HCEC 1CT (cell line): ENCODE measurements at regions not wholly inside any gene's neighbourhood (a gene's known extent, or its start where the extent isn't known, plus 50 kb on each side); places are given as distances from the start of the nearest gene placed in this dataset.
"Not testable (repeated sequence)": the region's sequence is repeated elsewhere in the genome, so short reads cannot be mapped to it uniquely, and the experiment has no call there.

Source experiments
- DNase-seq: peaks from one replicate; pipeline ENCODE4 v3.0.0-alpha.2; 2017

DNA sequence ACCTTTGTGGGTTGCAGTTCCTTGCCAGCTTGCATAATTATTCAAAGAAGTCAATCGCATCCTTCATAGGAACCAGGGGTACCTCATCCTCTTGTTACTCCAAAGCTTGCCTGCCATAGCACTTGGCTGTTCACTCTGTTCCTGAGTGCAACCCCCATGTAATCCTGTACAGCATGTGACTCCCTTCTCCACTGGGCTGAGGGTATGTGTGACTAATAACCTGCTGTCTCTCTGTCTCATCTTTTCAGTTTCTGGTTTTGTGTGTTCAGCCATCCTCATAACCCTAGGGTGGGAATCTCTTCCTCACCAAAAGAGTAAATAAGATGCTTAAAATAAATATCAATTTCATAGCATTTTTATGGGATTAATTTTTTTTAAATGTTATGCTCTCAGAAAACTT lies 351.9 kb downstream of the S1PR1 start:
- no peak for DNase-seq

DNA sequence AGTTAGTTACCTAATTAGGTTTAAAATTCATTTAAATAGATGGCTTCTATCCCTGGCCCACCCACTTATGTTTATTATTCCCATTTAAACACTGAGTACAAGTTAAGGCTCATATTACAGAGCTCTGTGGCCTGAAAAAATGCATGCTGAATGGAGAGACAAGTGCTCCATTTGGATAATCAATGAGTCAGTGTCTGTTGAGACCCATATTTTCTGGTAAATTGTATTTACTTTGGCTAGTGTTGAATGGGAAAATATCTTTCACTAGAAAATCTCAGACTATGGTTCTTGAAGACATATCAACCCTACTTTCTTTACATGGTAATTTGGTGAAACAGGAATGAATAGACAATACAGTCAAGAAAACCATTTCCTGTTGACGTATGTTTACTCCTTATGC lies 356.0 kb downstream of the S1PR1 start:
- no peak for DNase-seq

GRCh38 chr1:101595881-101596374 lies 359.1 kb downstream of the S1PR1 start:
- DNase-seq = no peak

DNA sequence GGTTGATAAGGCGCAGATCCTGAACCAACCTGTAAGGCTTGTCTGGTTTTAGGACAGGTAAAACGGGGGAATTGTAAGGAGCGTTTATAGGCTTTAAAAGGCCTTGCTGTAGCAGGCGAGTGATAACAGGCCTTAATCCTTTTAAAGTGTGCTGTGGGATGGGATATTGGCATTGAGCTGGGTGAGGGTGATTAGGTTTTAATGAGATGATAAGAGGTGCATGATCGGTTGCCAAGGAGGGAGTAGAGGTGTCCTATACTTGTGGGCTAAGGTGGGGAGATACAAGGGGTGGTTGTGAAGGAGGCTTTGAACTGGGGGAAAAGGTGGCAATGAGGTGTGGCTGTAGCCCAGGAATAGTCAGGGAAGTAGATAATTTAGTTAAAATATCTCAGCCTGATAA lies 363.8 kb downstream of the S1PR1 start:
- DNase-seq = not testable (repeated sequence)

- DNase-seq = no peak
Observed at GRCh38 chr1:101603726-101604125, 366.9 kb downstream of the S1PR1 start.

DNA sequence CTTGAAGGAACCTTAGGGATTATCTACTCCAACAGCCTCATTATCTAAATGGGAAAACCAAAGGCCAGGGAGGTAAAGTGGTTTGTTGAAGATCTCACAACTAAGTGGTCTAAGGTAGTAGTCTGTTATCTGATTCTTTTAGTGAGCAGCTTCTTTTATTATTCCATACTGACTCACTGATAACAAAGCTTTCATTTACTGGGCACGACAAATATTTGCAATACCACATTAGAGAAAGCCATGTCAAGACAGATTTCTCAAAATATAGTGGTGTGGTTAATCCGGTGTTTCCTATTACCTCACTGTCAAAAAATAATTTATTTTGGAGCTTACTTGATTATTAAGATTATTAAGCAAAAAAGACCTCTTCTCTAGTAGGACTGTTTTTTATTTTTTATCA lies 369.1 kb downstream of the S1PR1 start:
- no peak for DNase-seq

- DNase-seq = no peak
Observed at GRCh38 chr1:101613546-101613945, 376.7 kb downstream of the S1PR1 start.

DNA sequence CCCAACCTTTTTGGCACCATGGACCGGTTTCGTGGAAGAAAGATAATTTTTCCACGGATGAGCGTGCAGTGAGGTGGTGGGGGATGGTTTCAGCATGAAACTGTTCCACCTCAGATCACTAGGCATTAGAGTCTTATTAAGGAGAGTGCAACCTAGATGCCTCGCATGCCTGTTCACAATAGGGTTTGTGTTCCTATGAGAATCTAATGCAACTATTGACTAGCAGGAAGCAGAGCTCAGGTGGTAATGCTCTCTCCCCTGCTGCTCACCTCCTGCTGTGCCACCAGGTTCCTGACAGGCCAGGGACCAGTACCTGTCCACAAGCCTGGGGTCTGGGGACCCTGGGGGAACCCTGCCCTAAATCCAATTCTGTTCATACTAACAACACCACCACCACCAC lies 377.8 kb downstream of the OLFM3 start:
- no peak for DNase-seq

DNA sequence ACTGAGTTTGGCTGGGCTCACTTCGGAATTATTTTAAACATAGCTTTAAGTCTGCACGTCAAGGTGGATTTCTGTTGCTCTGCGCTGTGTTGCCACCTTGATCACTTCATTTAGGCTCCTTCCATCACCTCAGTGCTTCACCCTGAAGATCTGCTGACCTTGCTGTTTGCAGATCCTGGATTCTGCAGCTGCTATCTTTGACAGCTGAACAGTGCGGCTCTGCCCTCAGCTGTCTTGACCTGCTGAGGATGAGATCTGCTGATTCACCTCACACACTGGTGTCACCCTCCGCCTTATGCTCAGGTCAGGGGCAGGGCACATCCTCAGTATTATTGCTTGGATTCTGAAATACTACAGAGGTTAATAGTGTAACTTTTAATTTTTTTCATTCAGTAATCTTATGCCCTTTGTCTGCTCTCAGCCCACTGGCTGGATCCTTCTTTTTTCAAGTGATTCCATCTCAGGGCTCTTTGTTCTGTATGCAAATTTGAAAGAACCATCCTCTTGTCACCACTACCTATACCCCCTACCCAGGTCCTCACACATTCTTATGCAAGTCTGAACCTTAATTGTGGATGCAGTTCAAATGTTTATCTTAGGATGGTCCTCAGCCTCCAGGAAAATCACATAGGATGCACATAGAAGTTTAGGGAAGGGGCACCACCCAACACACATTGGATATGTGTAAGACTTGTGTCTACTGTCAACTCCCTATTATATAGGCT lies 364.0 kb downstream of the OLFM3 start:
- no peak for DNase-seq

GRCh38 chr1:101645810-101646209 lies 350.9 kb downstream of the OLFM3 start:
- no peak for DNase-seq

DNA sequence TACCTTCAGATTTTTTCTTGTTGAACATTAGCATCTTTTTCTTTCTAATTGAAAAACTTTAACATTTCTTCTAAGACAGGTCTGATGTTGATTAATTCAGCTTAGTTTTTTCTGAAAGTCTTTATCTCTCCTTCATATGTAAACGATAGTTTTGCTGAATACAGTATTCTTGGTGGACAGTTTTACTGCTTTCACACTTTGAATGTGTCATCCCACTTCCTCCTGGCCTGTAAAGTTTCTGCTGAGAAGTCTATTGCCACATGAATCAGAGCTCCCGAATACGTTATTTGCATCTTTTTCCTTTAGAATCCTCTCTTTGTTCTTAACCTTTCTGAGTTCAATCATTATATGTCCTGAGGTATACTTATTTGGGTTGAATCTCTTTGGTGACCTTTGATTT lies 344.2 kb downstream of the OLFM3 start:
- no peak for DNase-seq

DNA sequence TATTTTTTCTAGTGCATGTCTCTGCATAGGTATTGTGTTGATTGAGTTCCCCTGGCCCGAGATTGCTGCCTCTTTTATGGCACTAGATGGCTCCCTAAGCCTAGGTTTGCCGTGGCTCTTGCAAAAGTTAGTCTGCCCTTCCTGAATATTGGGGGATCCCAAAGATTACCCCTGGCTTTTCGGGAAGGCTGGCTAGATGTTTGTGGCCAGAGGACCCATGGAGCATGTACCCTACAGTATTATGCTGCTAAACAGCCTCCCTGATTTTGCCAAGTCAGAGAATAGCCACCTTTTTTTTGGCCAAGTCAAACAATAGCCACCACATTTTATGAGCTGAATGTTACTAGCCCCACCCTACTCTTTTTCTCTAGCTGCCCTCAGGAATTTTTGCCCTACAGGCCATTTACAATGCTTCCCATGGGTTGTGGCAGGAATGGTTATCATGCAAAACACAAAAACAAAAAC lies 343.2 kb downstream of the OLFM3 start:
- peak; percentile 2 for DNase-seq

DNA sequence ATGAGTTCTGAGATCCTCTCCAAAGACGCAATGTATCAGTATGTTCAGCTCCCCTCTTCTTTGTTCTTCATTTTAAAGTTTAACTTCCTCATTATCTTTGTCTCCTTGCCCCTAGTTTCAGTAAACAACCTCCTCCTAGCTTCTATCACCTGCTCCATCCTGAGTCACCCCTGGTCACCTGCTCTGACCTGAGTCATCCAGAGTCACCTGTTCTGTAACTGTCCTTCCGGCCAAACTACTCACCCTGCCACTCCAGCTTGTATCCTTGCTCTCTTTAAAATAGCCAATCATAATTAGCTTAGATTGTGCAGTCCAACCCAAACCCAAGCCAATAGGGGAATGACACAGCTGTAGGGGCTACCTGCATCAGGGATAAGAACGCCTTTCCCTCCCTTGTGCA lies 332.0 kb downstream of the OLFM3 start:
- no peak for DNase-seq

DNA sequence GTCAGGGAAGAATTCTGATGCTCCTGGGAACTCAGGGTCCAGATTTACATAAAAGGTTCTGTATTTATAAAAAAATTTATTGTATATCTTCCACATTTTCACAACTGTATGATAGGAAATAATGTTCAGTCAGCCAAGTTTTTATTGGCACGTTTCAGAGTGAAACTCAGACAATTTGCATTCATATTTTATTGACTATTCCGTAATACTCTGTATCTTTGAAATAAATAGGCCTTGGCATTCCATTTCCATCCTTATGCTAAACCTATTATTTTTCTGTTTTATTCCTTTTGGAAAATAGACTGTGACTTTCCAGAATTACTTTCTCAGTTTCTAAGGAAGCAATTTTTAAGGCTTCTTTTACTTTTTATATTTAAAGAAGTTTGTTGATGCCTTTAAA lies 329.0 kb downstream of the OLFM3 start:
- DNase-seq = no peak

- DNase-seq = no peak
Observed at GRCh38 chr1:101683136-101683535, 313.6 kb downstream of the OLFM3 start.

DNA sequence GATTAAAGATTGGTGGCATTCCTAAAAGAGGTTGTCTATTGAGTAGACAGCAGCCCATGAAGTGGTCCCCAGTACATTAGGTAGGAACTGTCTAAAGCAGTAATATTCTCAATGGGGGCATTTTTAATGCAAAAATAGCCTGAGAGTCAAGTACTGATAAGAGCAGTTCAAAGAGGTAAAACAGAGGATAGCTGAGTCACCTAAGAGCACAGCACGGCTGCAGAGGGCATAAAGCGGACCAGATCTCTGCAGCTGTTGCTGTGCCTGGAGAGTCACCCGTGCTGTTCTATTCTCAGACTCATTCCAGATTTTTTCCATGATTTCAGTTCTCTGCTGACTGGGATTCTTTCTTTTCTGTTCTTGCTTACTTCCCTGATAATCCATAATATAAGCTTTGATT lies 313.2 kb downstream of the OLFM3 start:
- DNase-seq = no peak

GRCh38 chr1:101697072-101697471 lies 299.7 kb downstream of the OLFM3 start:
- peak; percentile 33 for DNase-seq

DNA sequence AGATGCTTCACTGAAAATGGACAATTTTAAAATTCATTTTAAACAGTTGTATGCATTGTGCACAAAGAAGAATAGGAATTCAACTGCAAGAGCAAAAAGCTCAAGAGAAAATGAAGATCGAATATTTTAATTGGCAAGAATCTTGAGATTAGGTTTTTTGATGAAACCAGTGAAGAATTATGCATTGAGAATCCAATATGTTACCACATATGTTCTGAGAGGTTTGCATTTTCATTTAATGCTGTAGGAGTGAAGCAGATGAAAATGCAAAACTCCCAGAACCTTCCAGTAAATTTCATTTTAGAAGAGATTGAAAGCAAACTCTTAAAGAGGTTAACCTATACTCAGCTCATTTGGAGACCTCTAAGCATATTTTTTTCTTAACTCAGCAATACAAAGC lies 298.0 kb downstream of the OLFM3 start:
- no peak for DNase-seq

DNA sequence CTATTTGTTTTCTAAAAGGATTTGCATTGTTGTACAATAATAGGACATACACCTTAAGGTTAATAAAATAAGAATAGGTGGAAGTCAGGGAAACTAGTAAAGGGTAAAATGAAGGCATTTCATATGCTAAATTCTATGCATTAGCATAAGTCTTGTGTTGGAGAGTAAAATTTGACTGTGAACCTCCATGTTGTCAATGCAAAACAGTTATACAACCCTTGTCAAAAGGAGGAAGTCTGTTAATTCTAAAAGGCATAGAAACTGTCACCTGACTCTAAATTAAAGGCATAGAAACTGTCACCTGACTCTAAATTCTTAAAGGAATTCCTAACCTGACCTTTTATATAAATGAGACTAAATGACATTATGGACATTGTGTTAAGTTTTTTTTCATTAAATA lies 291.8 kb downstream of the OLFM3 start:
- no peak for DNase-seq

DNA sequence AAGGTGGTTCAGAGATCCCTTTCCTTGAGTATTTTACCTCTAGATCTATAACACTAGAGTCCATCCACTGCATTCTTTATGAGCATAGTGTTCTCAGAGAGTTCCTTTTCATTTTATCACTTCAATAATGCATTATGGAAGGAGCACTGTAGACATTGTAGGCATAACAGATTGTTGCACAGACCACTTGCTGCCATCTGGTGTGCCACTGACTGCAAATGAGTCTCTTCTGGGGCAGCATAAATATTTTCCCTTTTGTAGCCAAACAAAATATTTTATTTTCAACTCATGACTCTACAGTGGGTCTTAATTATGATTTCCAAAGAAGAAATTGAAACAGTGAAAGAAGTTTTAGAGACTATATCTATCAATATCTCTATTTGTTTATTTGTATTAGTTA lies 290.4 kb downstream of the OLFM3 start:
- DNase-seq = no peak

GRCh38 chr1:101709721-101710120 lies 287.0 kb downstream of the OLFM3 start:
- DNase-seq = no peak

GRCh38 chr1:101713760-101714159 lies 283.0 kb downstream of the OLFM3 start:
- DNase-seq = no peak

- DNase-seq = no peak
Observed at GRCh38 chr1:101723415-101723814, 273.3 kb downstream of the OLFM3 start.

GRCh38 chr1:101728029-101728428 lies 268.7 kb downstream of the OLFM3 start:
- no peak for DNase-seq

- no peak for DNase-seq
Observed at GRCh38 chr1:101730559-101730958, 266.2 kb downstream of the OLFM3 start.
